ENCODE measurements at regions not wholly inside any gene's neighbourhood (a gene's known extent, or its start where the extent isn't known, plus 50 kb on each side); places are given as distances from the start of the nearest gene placed in this dataset.

GRCh38 chr2:146850746-146851145 lies 994.1 kb upstream of the ACVR2A start:
- H3K4me1 ChIP-seq (ENCODE audit: insufficient read depth, low read length, poor library complexity, severe bottlenecking): peaks cover 18% of the 10 kb centered on the region
- no peaks in the 10 kb centered on the region for H3K36me3 ChIP-seq (ENCODE audit: insufficient read depth, low read length, poor library complexity, severe bottlenecking)
- TF ChIP-seq EZH2 (IDR thresholded peaks at IDR 0.05; ENCODE audit: borderline replicate concordance, low read depth, low read length, poor library complexity, severe bottlenecking): no peak
- no peak for TF ChIP-seq CTCF (conservative IDR thresholded peaks at IDR 0.05; ENCODE audit: low read depth, low read length)
- DNase-seq (ENCODE audit: low spot score): no peak
- intact Hi-C loops (cut with micrococcal nuclease; ENCODE audit: unreplicated experiment): no loop called here
- no peaks in the 10 kb centered on the region for H3K9me3 ChIP-seq (ENCODE audit: low read depth, low read length, poor library complexity, severe bottlenecking)
- POLR2A ChIA-PET (ENCODE audit: low non-redundant PET): no interaction called here
- no TSS peak for BruUV-seq (replicated peaks)
- H3K27me3 ChIP-seq (replicated peaks; ENCODE audit: insufficient read depth, low read depth, low read length, poor library complexity): no peaks in the 10 kb centered on the region
- CTCF ChIA-PET: no interaction called here
- no peak overlapping the region for H3K27ac ChIP-seq (ENCODE audit: low read depth, low read length, poor library complexity, severe bottlenecking)
- no peak overlapping the region for H3K4me3 ChIP-seq (ENCODE audit: low read depth, low read length, poor library complexity, severe bottlenecking)

- ChIA-PET CTCF (interaction anchor here (0.5 kb wide), 1 partner anchor 26 kb away, joined by 4 read pairs; no protein-coding TSS in a partner anchor), POLR2A (ENCODE audit: low non-redundant PET) (no interaction called here)
- intact Hi-C loops (cut with micrococcal nuclease; ENCODE audit: unreplicated experiment): no loop called here
- DNase-seq (ENCODE audit: low spot score): no peak
- H3K27me3 ChIP-seq (replicated peaks; ENCODE audit: insufficient read depth, low read depth, low read length, poor library complexity): no peaks in the 10 kb centered on the region
- TF ChIP-seq CTCF (conservative IDR thresholded peaks at IDR 0.05; ENCODE audit: low read depth, low read length): no peak
- no peak for TF ChIP-seq EZH2 (IDR thresholded peaks at IDR 0.05; ENCODE audit: borderline replicate concordance, low read depth, low read length, poor library complexity, severe bottlenecking)
- H3K4me3 ChIP-seq (ENCODE audit: low read depth, low read length, poor library complexity, severe bottlenecking): no peak overlapping the region
- no peaks in the 10 kb centered on the region for H3K36me3 ChIP-seq (ENCODE audit: insufficient read depth, low read length, poor library complexity, severe bottlenecking)
- BruUV-seq (replicated peaks): no TSS peak
- no peaks in the 10 kb centered on the region for H3K4me1 ChIP-seq (ENCODE audit: insufficient read depth, low read length, poor library complexity, severe bottlenecking)
- H3K27ac ChIP-seq (ENCODE audit: low read depth, low read length, poor library complexity, severe bottlenecking): no peak overlapping the region
- no peaks in the 10 kb centered on the region for H3K9me3 ChIP-seq (ENCODE audit: low read depth, low read length, poor library complexity, severe bottlenecking)
Measured at GRCh38 chr2:146847846-146848245, 997.0 kb upstream of the ACVR2A start.

DNA sequence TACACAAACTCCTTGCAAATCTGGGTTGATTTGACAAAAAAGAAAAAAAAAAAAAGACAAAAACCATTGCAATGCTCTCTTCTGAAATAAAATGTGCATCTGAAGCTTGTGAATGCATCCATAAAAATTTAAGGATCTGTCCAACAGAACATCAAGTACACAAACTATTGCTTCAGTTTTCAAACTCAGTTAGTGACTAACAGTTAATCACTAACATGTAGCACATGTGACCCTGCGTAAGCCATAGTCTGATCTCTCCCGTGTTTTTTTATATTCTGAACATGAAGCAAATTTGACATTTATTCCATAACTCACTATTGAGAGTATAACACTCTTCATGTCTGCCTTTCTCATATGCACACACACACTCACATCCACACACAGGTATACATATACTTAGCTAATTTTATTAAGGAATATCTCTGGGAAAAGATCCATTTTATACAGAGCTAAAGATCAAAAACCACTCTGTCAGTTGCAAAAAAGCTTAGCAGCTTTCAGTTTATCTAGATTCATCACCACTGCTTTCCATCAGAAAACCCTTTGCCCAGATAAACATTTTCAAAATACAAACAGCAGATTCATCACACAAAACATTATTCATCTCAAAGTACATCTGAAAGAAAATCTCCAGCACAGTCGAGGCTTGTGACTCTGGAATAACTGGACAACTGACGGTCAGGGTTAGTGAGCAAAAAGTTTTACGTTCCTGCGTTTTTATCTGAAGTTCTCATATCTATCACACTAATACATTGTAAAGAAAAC lies 1000.4 kb upstream of the ACVR2A start:
- intact Hi-C loops (cut with micrococcal nuclease; ENCODE audit: unreplicated experiment): no loop called here
- TF ChIP-seq EZH2 (IDR thresholded peaks at IDR 0.05; ENCODE audit: borderline replicate concordance, low read depth, low read length, poor library complexity, severe bottlenecking) (no peak), CTCF (conservative IDR thresholded peaks at IDR 0.05; ENCODE audit: low read depth, low read length) (no peak)
- Histone ChIP-seq H3K27ac (ENCODE audit: low read depth, low read length, poor library complexity, severe bottlenecking) (no peak overlapping the region), H3K4me3 (ENCODE audit: low read depth, low read length, poor library complexity, severe bottlenecking) (no peak overlapping the region), H3K9me3 (ENCODE audit: low read depth, low read length, poor library complexity, severe bottlenecking) (no peaks in the 10 kb centered on the region), H3K36me3 (ENCODE audit: insufficient read depth, low read length, poor library complexity, severe bottlenecking) (no peaks in the 10 kb centered on the region), H3K27me3 (replicated peaks; ENCODE audit: insufficient read depth, low read depth, low read length, poor library complexity) (no peaks in the 10 kb centered on the region), H3K4me1 (ENCODE audit: insufficient read depth, low read length, poor library complexity, severe bottlenecking) (no peaks in the 10 kb centered on the region)
- BruUV-seq (replicated peaks): no TSS peak
- DNase-seq (ENCODE audit: low spot score): no peak
- ChIA-PET POLR2A (ENCODE audit: low non-redundant PET) (no interaction called here), CTCF (no interaction called here)
